Vagina (tissue), 2 donors: ENCODE measurements at regions not wholly inside any gene's neighbourhood (a gene's known extent, or its start where the extent isn't known, plus 50 kb on each side); places are given as distances from the start of the nearest gene placed in this dataset.

Experiments used
- DNase-seq, 2 donors: peaks; one replicate each; pipeline ENCODE4 v3.0.0-alpha.2; 2017; ENCODE audit errors: extremely low spot score in 2 of 2
- H3K27ac ChIP-seq: fragments of 200-600 bp; sonication (generic); one replicate; pipeline ENCODE4 v1.5.1; 2019
- H3K27me3 ChIP-seq: fragments of 200-600 bp; sonication (generic); one replicate; pipeline ENCODE4 v1.5.1; 2019
- H3K36me3 ChIP-seq, 2 donors: fragments of 200-600 bp; sonication (generic); one replicate each; pipeline ENCODE4 v1.5.1; 2017 to 2019
- H3K4me1 ChIP-seq: fragments of 200-600 bp; sonication (generic); one replicate; pipeline ENCODE4 v1.5.1; 2019
- H3K4me3 ChIP-seq, 2 donors: fragments of 200-600 bp; sonication (generic); 1 replicate in 1 of 2; 2 replicates in 1 of 2; pipeline ENCODE4 v1.5.1; 2016 to 2019
- H3K9me3 ChIP-seq: fragments of 200-600 bp; sonication (generic); one replicate; pipeline ENCODE4 v1.5.1; 2019
- POLR2A ChIP-seq, 2 donors: fragments of 450-650 bp; IDR thresholded peaks; one replicate each; pipeline ENCODE4 v1.6.1; 2017; ENCODE audit warnings: antibody characterized with exemption in 2 of 2, mild to moderate bottlenecking in 2 of 2, moderate library complexity in 2 of 2
- POLR2AphosphoS5 ChIP-seq, 2 donors: sonication (generic); formaldehyde crosslinking; IDR thresholded peaks; one replicate each; pipeline ENCODE4 v1.9.0; 2017; ENCODE audit warnings: antibody characterized with exemption in 2 of 2, mild to moderate bottlenecking in 2 of 2, low read depth in 1 of 2; ENCODE audit not compliant: insufficient read depth in 1 of 2
- intact Hi-C: fragments of 100-400 bp; cut with DNase I; formaldehyde crosslinking; loops from one replicate; pipeline ENCODE4 v1.15.1; 2023
- TF ChIP-seq, protein P1 (sequence below), 3 experiments: fragments of 450-650 bp in 2 of 3; fragments of 200-600 bp in 1 of 3; sonication (generic) in 1 of 3; IDR thresholded peaks; one replicate each; pipeline ENCODE4 v1.5.1; 2017 to 2019; ENCODE audit warnings: antibody characterized with exemption in 3 of 3, mild to moderate bottlenecking in 2 of 3, moderate library complexity in 2 of 3

DNA sequence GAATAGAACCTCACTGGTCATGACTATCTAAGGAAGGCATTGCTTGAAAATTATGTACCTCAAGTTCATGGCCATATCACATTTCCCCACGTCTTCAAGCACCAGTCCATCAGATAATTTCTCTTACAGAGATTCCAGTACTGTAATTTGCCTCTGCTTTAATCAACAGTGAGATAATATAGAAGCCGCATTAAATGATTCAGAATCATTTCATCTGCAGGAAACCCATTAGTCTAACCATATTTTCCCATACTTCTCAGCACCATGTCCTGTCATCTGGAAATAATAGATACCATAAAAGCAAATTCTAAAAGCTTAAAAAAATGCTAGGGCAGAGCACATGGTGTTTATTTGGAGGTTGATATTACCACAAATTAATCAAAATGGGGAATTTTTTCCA is 310.3 kb upstream of the SLIT2 start:
- Histone ChIP-seq H3K4me1 (no peaks in the 10 kb centered on the region), H3K9me3 (no peaks in the 10 kb centered on the region), H3K27me3 (no peaks in the 10 kb centered on the region), H3K27ac (no peak overlapping the region), H3K36me3 (no peaks in the 10 kb centered on the region), H3K4me3 (no peak overlapping the region)
- TF ChIP-seq POLR2AphosphoS5 (IDR thresholded peaks at IDR 0.05; ENCODE audit: insufficient read depth in 1 of 2, low read depth in 1 of 2): no peak
- no peak for TF ChIP-seq POLR2A (IDR thresholded peaks at IDR 0.05)
- TF ChIP-seq, protein P1, sequence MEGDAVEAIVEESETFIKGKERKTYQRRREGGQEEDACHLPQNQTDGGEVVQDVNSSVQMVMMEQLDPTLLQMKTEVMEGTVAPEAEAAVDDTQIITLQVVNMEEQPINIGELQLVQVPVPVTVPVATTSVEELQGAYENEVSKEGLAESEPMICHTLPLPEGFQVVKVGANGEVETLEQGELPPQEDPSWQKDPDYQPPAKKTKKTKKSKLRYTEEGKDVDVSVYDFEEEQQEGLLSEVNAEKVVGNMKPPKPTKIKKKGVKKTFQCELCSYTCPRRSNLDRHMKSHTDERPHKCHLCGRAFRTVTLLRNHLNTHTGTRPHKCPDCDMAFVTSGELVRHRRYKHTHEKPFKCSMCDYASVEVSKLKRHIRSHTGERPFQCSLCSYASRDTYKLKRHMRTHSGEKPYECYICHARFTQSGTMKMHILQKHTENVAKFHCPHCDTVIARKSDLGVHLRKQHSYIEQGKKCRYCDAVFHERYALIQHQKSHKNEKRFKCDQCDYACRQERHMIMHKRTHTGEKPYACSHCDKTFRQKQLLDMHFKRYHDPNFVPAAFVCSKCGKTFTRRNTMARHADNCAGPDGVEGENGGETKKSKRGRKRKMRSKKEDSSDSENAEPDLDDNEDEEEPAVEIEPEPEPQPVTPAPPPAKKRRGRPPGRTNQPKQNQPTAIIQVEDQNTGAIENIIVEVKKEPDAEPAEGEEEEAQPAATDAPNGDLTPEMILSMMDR (IDR thresholded peaks at IDR 0.05): no peak
- intact Hi-C loops: no loop called here
- DNase-seq: no peak

DNA sequence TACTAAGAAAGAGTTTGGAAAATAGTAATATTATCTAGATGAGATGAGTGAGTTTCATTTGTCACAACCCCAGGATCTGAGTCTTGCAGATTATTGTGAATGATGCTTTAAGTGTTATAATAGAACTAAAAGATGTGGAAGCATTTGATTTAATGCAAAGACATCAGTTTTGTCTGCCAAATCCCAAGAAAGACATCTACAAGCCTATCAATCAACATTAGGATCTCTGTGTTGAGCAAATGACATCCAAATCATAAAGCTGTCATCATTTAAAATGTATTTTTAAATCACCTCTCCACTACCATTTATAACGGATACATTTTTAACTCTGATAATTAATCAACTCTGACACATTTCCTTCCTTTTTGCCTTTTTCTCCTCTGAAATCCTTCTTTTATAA is 310.8 kb upstream of the SLIT2 start:
- TF ChIP-seq POLR2A (IDR thresholded peaks at IDR 0.05): no peak
- TF ChIP-seq POLR2AphosphoS5 (IDR thresholded peaks at IDR 0.05; ENCODE audit: insufficient read depth in 1 of 2, low read depth in 1 of 2): no peak
- TF ChIP-seq, protein P1 (IDR thresholded peaks at IDR 0.05): no peak
- no peak for DNase-seq
- H3K9me3 ChIP-seq: no peaks in the 10 kb centered on the region

GRCh38 chr4:19936476-19936875 is 315.2 kb upstream of the SLIT2 start:
- no peak for DNase-seq
- Histone ChIP-seq H3K4me3 (no peak overlapping the region), H3K4me1 (no peaks in the 10 kb centered on the region), H3K9me3 (no peaks in the 10 kb centered on the region), H3K27me3 (no peaks in the 10 kb centered on the region), H3K36me3 (no peaks in the 10 kb centered on the region), H3K27ac (no peak overlapping the region)
- TF ChIP-seq, protein P1 (IDR thresholded peaks at IDR 0.05): no peak
- no peak for TF ChIP-seq POLR2A (IDR thresholded peaks at IDR 0.05)
- intact Hi-C loops: no loop called here

More for the DNA sequence above, 310.8 kb upstream of the SLIT2 start:
- H3K27ac ChIP-seq: no peak overlapping the region
- no peaks in the 10 kb centered on the region for H3K4me1 ChIP-seq
- intact Hi-C loops: no loop called here
- no peaks in the 10 kb centered on the region for H3K27me3 ChIP-seq
- H3K4me3 ChIP-seq: no peak overlapping the region
- no peaks in the 10 kb centered on the region for H3K36me3 ChIP-seq

DNA sequence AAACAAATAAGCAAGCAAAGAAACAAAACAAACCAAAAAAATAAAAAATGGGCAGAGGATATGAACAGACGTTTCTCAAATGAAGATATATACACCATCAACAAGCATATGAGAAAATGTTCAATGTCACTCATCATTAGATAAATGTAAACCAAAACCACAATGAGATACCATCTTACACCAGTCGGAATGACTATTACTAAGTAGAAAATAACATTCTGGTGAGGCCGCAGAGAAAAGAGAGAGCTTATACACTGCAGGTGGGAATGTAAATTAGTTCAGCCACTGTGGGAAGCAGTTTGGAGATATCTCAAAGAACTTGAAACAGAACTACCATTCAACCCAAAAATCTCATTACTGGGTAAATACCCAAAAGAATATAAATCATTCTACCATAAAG is 321.0 kb upstream of the SLIT2 start:
- Histone ChIP-seq H3K4me3 (no peak overlapping the region), H3K27ac (no peak overlapping the region), H3K27me3 (no peaks in the 10 kb centered on the region), H3K36me3 (no peaks in the 10 kb centered on the region), H3K4me1 (no peaks in the 10 kb centered on the region), H3K9me3 (no peaks in the 10 kb centered on the region)
- no peak for TF ChIP-seq POLR2A (IDR thresholded peaks at IDR 0.05)
- TF ChIP-seq POLR2AphosphoS5 (IDR thresholded peaks at IDR 0.05; ENCODE audit: insufficient read depth in 1 of 2, low read depth in 1 of 2): no peak
- TF ChIP-seq, protein P1 (IDR thresholded peaks at IDR 0.05): no peak
- intact Hi-C loops: no loop called here
- DNase-seq: no peak

- H3K4me3 ChIP-seq: no peak overlapping the region
- no peaks in the 10 kb centered on the region for H3K9me3 ChIP-seq
- H3K27ac ChIP-seq: no peak overlapping the region
- TF ChIP-seq POLR2AphosphoS5 (IDR thresholded peaks at IDR 0.05; ENCODE audit: insufficient read depth in 1 of 2, low read depth in 1 of 2): no peak
- no peak for TF ChIP-seq POLR2A (IDR thresholded peaks at IDR 0.05)
- TF ChIP-seq, protein P1 (IDR thresholded peaks at IDR 0.05): no peak
- intact Hi-C loops: no loop called here
- no peaks in the 10 kb centered on the region for H3K36me3 ChIP-seq
- no peaks in the 10 kb centered on the region for H3K4me1 ChIP-seq
- no peak for DNase-seq
- H3K27me3 ChIP-seq: no peaks in the 10 kb centered on the region
Measured at GRCh38 chr4:19927381-19927780, 324.3 kb upstream of the SLIT2 start.
